PC-3 (cell line): ENCODE measurements at regions not wholly inside any gene's neighbourhood (a gene's known extent, or its start where the extent isn't known, plus 50 kb on each side); places are given as distances from the start of the nearest gene placed in this dataset.

Source experiments
- EZH2 ChIP-seq: fragments of 300-600 bp; sonication (generic); IDR thresholded peaks from one replicate; pipeline ENCODE4 v1.6.1; 2017; ENCODE audit warnings: antibody characterized with exemption, mild to moderate bottlenecking, low read length; ENCODE audit not compliant: unreplicated experiment
- EZH2phosphoT487 ChIP-seq: fragments of 300-600 bp; sonication (generic); IDR thresholded peaks from 2 replicates; pipeline ENCODE4 v1.6.1; 2018; ENCODE audit warnings: mild to moderate bottlenecking, antibody characterized with exemption, low read length, borderline replicate concordance
- TF ChIP-seq, protein P1 (sequence below): fragments of 300-600 bp; sonication (generic); conservative IDR thresholded peaks from 2 replicates; pipeline ENCODE4 v1.5.1; 2017; ENCODE audit warnings: antibody characterized with exemption, low read depth, mild to moderate bottlenecking, low read length

- TF ChIP-seq, protein P1, sequence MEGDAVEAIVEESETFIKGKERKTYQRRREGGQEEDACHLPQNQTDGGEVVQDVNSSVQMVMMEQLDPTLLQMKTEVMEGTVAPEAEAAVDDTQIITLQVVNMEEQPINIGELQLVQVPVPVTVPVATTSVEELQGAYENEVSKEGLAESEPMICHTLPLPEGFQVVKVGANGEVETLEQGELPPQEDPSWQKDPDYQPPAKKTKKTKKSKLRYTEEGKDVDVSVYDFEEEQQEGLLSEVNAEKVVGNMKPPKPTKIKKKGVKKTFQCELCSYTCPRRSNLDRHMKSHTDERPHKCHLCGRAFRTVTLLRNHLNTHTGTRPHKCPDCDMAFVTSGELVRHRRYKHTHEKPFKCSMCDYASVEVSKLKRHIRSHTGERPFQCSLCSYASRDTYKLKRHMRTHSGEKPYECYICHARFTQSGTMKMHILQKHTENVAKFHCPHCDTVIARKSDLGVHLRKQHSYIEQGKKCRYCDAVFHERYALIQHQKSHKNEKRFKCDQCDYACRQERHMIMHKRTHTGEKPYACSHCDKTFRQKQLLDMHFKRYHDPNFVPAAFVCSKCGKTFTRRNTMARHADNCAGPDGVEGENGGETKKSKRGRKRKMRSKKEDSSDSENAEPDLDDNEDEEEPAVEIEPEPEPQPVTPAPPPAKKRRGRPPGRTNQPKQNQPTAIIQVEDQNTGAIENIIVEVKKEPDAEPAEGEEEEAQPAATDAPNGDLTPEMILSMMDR, result no peak
- TF ChIP-seq EZH2 (no peak), EZH2phosphoT487 (no peak)
Observed at GRCh38 chr7:115267503-115267902, 345.6 kb downstream of the MDFIC start.
